ENCODE measurements at regions not wholly inside any gene's neighbourhood (a gene's known extent, or its start where the extent isn't known, plus 50 kb on each side); places are given as distances from the start of the nearest gene placed in this dataset.

GRCh38 chr4:58191109-58191508 lies 1080.9 kb upstream of the IGFBP7 start:
- DNase-seq (no peak), FAIRE-seq (no peak)
- H3K4me3 ChIP-seq (ENCODE audit: low read depth in 1 of 3, low read length in 3 of 3) = no peak overlapping the region
- H3K36me3 ChIP-seq (ENCODE audit: control insufficient read depth in 3 of 3, insufficient read depth in 2 of 3, low read depth in 1 of 3, low read length in 3 of 3) = no peaks in the 10 kb centered on the region
- no peak overlapping the region for H3K27ac ChIP-seq (ENCODE audit: low read depth in 1 of 3, low read length in 2 of 3)
- 60 to 79% (median 78%) methylated on average over 5 of the region's 5 CpGs for WGBS, 3 donors
- no peaks in the 10 kb centered on the region for H3K4me1 ChIP-seq (ENCODE audit: control insufficient read depth in 3 of 3, insufficient read depth in 2 of 3, low read depth in 1 of 3, low read length in 2 of 3)
- peaks cover 0 to 5% of the 10 kb centered on the region in 2 donors for H3K9me3 ChIP-seq (ENCODE audit: control insufficient read depth in 2 of 2, insufficient read depth in 1 of 2, low read depth in 1 of 2, low read length in 1 of 2)
- no peaks in the 10 kb centered on the region for H3K27me3 ChIP-seq (ENCODE audit: control insufficient read depth in 3 of 3, insufficient read depth in 3 of 3, low read length in 3 of 3)

- no peak for FAIRE-seq
- no peaks in the 10 kb centered on the region for H3K4me1 ChIP-seq (ENCODE audit: control insufficient read depth in 3 of 3, insufficient read depth in 2 of 3, low read depth in 1 of 3, low read length in 2 of 3)
- peaks cover 0 to 16% of the 10 kb centered on the region in 2 donors for H3K9me3 ChIP-seq (ENCODE audit: control insufficient read depth in 2 of 2, insufficient read depth in 1 of 2, low read depth in 1 of 2, low read length in 1 of 2)
- WGBS, 3 donors = 72 to 80% (median 79%) methylated on average over 4 of the region's 4 CpGs
- H3K27ac ChIP-seq (ENCODE audit: low read depth in 1 of 3, low read length in 2 of 3) = no peak overlapping the region
- no peaks in the 10 kb centered on the region for H3K27me3 ChIP-seq (ENCODE audit: control insufficient read depth in 3 of 3, insufficient read depth in 3 of 3, low read length in 3 of 3)
- H3K36me3 ChIP-seq (ENCODE audit: control insufficient read depth in 3 of 3, insufficient read depth in 2 of 3, low read depth in 1 of 3, low read length in 3 of 3) = no peaks in the 10 kb centered on the region
- H3K4me3 ChIP-seq (ENCODE audit: low read depth in 1 of 3, low read length in 3 of 3) = no peak overlapping the region
- DNase-seq = no peak
These were observed 1078.1 kb upstream of the IGFBP7 start for GRCh38 chr4:58188316-58188715.

- no peaks in the 10 kb centered on the region for H3K9me3 ChIP-seq (ENCODE audit: control insufficient read depth in 2 of 2, insufficient read depth in 1 of 2, low read depth in 1 of 2, low read length in 1 of 2)
- no peaks in the 10 kb centered on the region for H3K36me3 ChIP-seq (ENCODE audit: control insufficient read depth in 3 of 3, insufficient read depth in 2 of 3, low read depth in 1 of 3, low read length in 3 of 3)
- FAIRE-seq = no peak
- no peak overlapping the region for H3K4me3 ChIP-seq (ENCODE audit: low read depth in 1 of 3, low read length in 3 of 3)
- no peaks in the 10 kb centered on the region for H3K27me3 ChIP-seq (ENCODE audit: control insufficient read depth in 3 of 3, insufficient read depth in 3 of 3, low read length in 3 of 3)
- WGBS, 3 donors = 77 to 96% (median 84%) methylated on average over 2 of the region's 2 CpGs
- DNase-seq = no peak
- no peaks in the 10 kb centered on the region for H3K4me1 ChIP-seq (ENCODE audit: control insufficient read depth in 3 of 3, insufficient read depth in 2 of 3, low read depth in 1 of 3, low read length in 2 of 3)
- no peak overlapping the region for H3K27ac ChIP-seq (ENCODE audit: low read depth in 1 of 3, low read length in 2 of 3)
These were observed 1064.8 kb upstream of the IGFBP7 start for GRCh38 chr4:58175024-58175423.

- no peak overlapping the region for H3K27ac ChIP-seq (ENCODE audit: low read depth in 1 of 3, low read length in 2 of 3)
- H3K4me1 ChIP-seq (ENCODE audit: control insufficient read depth in 3 of 3, insufficient read depth in 2 of 3, low read depth in 1 of 3, low read length in 2 of 3) = no peaks in the 10 kb centered on the region
- H3K36me3 ChIP-seq (ENCODE audit: control insufficient read depth in 3 of 3, insufficient read depth in 2 of 3, low read depth in 1 of 3, low read length in 3 of 3) = no peaks in the 10 kb centered on the region
- 69 to 78% (median 70%) methylated on average over 4 of the region's 4 CpGs for WGBS, 3 donors
- H3K4me3 ChIP-seq (ENCODE audit: low read depth in 1 of 3, low read length in 3 of 3) = no peak overlapping the region
- H3K27me3 ChIP-seq (ENCODE audit: control insufficient read depth in 3 of 3, insufficient read depth in 3 of 3, low read length in 3 of 3) = no peaks in the 10 kb centered on the region
- H3K9me3 ChIP-seq (ENCODE audit: control insufficient read depth in 2 of 2, insufficient read depth in 1 of 2, low read depth in 1 of 2, low read length in 1 of 2) = no peaks in the 10 kb centered on the region
- no peak for DNase-seq
- FAIRE-seq = no peak
These were observed 1056.3 kb upstream of the IGFBP7 start for GRCh38 chr4:58166490-58166889.

- H3K4me1 ChIP-seq (ENCODE audit: control insufficient read depth in 3 of 3, insufficient read depth in 2 of 3, low read depth in 1 of 3, low read length in 2 of 3) = no peaks in the 10 kb centered on the region
- 36 to 54% (median 43%) methylated on average over 2 of the region's 2 CpGs for WGBS, 3 donors
- no peaks in the 10 kb centered on the region for H3K36me3 ChIP-seq (ENCODE audit: control insufficient read depth in 3 of 3, insufficient read depth in 2 of 3, low read depth in 1 of 3, low read length in 3 of 3)
- no peaks in the 10 kb centered on the region for H3K9me3 ChIP-seq (ENCODE audit: control insufficient read depth in 2 of 2, insufficient read depth in 1 of 2, low read depth in 1 of 2, low read length in 1 of 2)
- no peak for DNase-seq
- H3K27ac ChIP-seq (ENCODE audit: low read depth in 1 of 3, low read length in 2 of 3) = no peak overlapping the region
- H3K4me3 ChIP-seq (ENCODE audit: low read depth in 1 of 3, low read length in 3 of 3) = no peak overlapping the region
- no peak for FAIRE-seq
- no peaks in the 10 kb centered on the region for H3K27me3 ChIP-seq (ENCODE audit: control insufficient read depth in 3 of 3, insufficient read depth in 3 of 3, low read length in 3 of 3)
These were observed 1053.0 kb upstream of the IGFBP7 start for GRCh38 chr4:58163156-58163555.

- FAIRE-seq = no peak
- no peak for DNase-seq
- Histone ChIP-seq H3K4me3 (ENCODE audit: low read depth in 1 of 3, low read length in 3 of 3) (no peak overlapping the region), H3K9me3 (ENCODE audit: control insufficient read depth in 2 of 2, insufficient read depth in 1 of 2, low read depth in 1 of 2, low read length in 1 of 2) (peaks cover 0 to 8% of the 10 kb centered on the region in 2 donors), H3K36me3 (ENCODE audit: control insufficient read depth in 3 of 3, insufficient read depth in 2 of 3, low read depth in 1 of 3, low read length in 3 of 3) (no peaks in the 10 kb centered on the region), H3K4me1 (ENCODE audit: control insufficient read depth in 3 of 3, insufficient read depth in 2 of 3, low read depth in 1 of 3, low read length in 2 of 3) (no peaks in the 10 kb centered on the region), H3K27me3 (ENCODE audit: control insufficient read depth in 3 of 3, insufficient read depth in 3 of 3, low read length in 3 of 3) (no peaks in the 10 kb centered on the region), H3K27ac (ENCODE audit: low read depth in 1 of 3, low read length in 2 of 3) (no peak overlapping the region)
- 81 to 87% (median 83%) methylated on average over 17 of the region's 17 CpGs for WGBS, 3 donors
These were observed 1039.4 kb upstream of the IGFBP7 start for GRCh38 chr4:58149404-58150085.

GRCh38 chr4:58144721-58145120 lies 1034.5 kb upstream of the IGFBP7 start:
- no peak for FAIRE-seq
- Histone ChIP-seq H3K27me3 (ENCODE audit: control insufficient read depth in 3 of 3, insufficient read depth in 3 of 3, low read length in 3 of 3) (no peaks in the 10 kb centered on the region), H3K9me3 (ENCODE audit: control insufficient read depth in 2 of 2, insufficient read depth in 1 of 2, low read depth in 1 of 2, low read length in 1 of 2) (peaks cover 0 to 7% of the 10 kb centered on the region in 2 donors), H3K36me3 (ENCODE audit: control insufficient read depth in 3 of 3, insufficient read depth in 2 of 3, low read depth in 1 of 3, low read length in 3 of 3) (no peaks in the 10 kb centered on the region), H3K4me1 (ENCODE audit: control insufficient read depth in 3 of 3, insufficient read depth in 2 of 3, low read depth in 1 of 3, low read length in 2 of 3) (no peaks in the 10 kb centered on the region), H3K4me3 (ENCODE audit: low read depth in 1 of 3, low read length in 3 of 3) (no peak overlapping the region), H3K27ac (ENCODE audit: low read depth in 1 of 3, low read length in 2 of 3) (no peak overlapping the region)
- no peak for DNase-seq
- 61 to 74% (median 69%) methylated on average over 1 of the region's 1 CpG for WGBS, 3 donors

- Histone ChIP-seq H3K27me3 (ENCODE audit: control insufficient read depth in 3 of 3, insufficient read depth in 3 of 3, low read length in 3 of 3) (no peaks in the 10 kb centered on the region), H3K9me3 (ENCODE audit: control insufficient read depth in 2 of 2, insufficient read depth in 1 of 2, low read depth in 1 of 2, low read length in 1 of 2) (no peaks in the 10 kb centered on the region), H3K36me3 (ENCODE audit: control insufficient read depth in 3 of 3, insufficient read depth in 2 of 3, low read depth in 1 of 3, low read length in 3 of 3) (no peaks in the 10 kb centered on the region), H3K27ac (ENCODE audit: low read depth in 1 of 3, low read length in 2 of 3) (no peak overlapping the region), H3K4me1 (ENCODE audit: control insufficient read depth in 3 of 3, insufficient read depth in 2 of 3, low read depth in 1 of 3, low read length in 2 of 3) (no peaks in the 10 kb centered on the region), H3K4me3 (ENCODE audit: low read depth in 1 of 3, low read length in 3 of 3) (no peak overlapping the region)
- 54 to 59% (median 55%) methylated on average over 3 of the region's 3 CpGs for WGBS, 3 donors
- DNase-seq (no peak), FAIRE-seq (no peak)
These were observed 1028.8 kb upstream of the IGFBP7 start for GRCh38 chr4:58138786-58139668.

Data from small intestine (tissue), 7 donors.